Lung (tissue), 11 donors: ENCODE measurements at regions not wholly inside any gene's neighbourhood (a gene's known extent, or its start where the extent isn't known, plus 50 kb on each side); places are given as distances from the start of the nearest gene placed in this dataset.

Experiments used
- ATAC-seq: fragments of 200-7000 bp; cut with Tn5 transposase; one replicate; pipeline ENCODE4 v1.9.1; 2020; ENCODE audit warnings: moderate number of reproducible peaks; ENCODE audit not compliant: insufficient read depth, low FRiP score
- DNase-seq, 3 donors: peaks; one replicate each; pipeline ENCODE4 v3.0.0-alpha.2; 2013 to 2017
- H3K27ac ChIP-seq, 2 donors: one replicate each; pipeline ENCODE4 v1.5.1; 2013; ENCODE audit warnings: mild to moderate bottlenecking in 2 of 2, moderate library complexity in 2 of 2, control low read depth in 1 of 2, inconsistent platforms in 1 of 2, low read depth in 1 of 2, low read length in 1 of 2
- H3K27me3 ChIP-seq, 3 donors: one replicate each; pipeline ENCODE4 v1.5.1; 2013; ENCODE audit warnings: low read length in 2 of 3; ENCODE audit not compliant: control insufficient read depth in 3 of 3, insufficient read depth in 3 of 3
- H3K36me3 ChIP-seq, 4 donors: one replicate each; pipeline ENCODE4 v1.5.1; 2013; ENCODE audit warnings: low read length in 4 of 4, mild to moderate bottlenecking in 1 of 4, moderate library complexity in 1 of 4; ENCODE audit not compliant: control insufficient read depth in 4 of 4, insufficient read depth in 4 of 4
- H3K4me1 ChIP-seq, 5 donors: one replicate each; pipeline ENCODE4 v1.5.1; 2013; ENCODE audit warnings: low read length in 5 of 5, mild to moderate bottlenecking in 2 of 5, moderate library complexity in 1 of 5; ENCODE audit not compliant: control insufficient read depth in 5 of 5, insufficient read depth in 5 of 5
- H3K4me3 ChIP-seq: one replicate; pipeline ENCODE4 v1.5.1; 2013; ENCODE audit warnings: mild to moderate bottlenecking, control low read depth, moderate library complexity
- H3K9ac ChIP-seq, 2 donors: one replicate each; pipeline ENCODE4 v1.5.1; 2013; ENCODE audit warnings: low read length in 2 of 2, control low read depth in 1 of 2; ENCODE audit not compliant: insufficient read depth in 1 of 2
- H3K9me3 ChIP-seq, 4 donors: one replicate each; pipeline ENCODE4 v1.5.1; 2013; ENCODE audit warnings: low read length in 3 of 4, mild to moderate bottlenecking in 1 of 4, moderate library complexity in 1 of 4; ENCODE audit not compliant: control insufficient read depth in 4 of 4, insufficient read depth in 3 of 4
- CTCF ChIP-seq: IDR thresholded peaks from 2 replicates; pipeline ENCODE4 v1.5.1; 2012; ENCODE audit warnings: mild to moderate bottlenecking; ENCODE audit errors: control extremely low read depth, extremely low read depth
- WGBS, 2 donors: extraction: QIAGEN DNeasy Blood & Tissue Kit; methylation state at CpG; one replicate each; pipeline ENCODE4 v1.1.7; 2013; 5-methylcytosine and 5-hydroxymethylcytosine counted together
- donor health status: control.
- donor health status: control.
- donor health status: Bipolar disorder and iron deficiency.
- donor health status: healthy.
- donor health status: DM: yes; HTN: yes; CAD: no.

- H3K27me3 ChIP-seq = no peaks in the 10 kb centered on the region
- H3K4me1 ChIP-seq = peaks cover 0 to 7% (median 0%) of the 10 kb centered on the region in 5 donors
- H3K9ac ChIP-seq = no peak overlapping the region
- H3K27ac ChIP-seq = no peak overlapping the region
- H3K4me3 ChIP-seq = no peak overlapping the region
- WGBS, 2 donors = 87 to 90% methylated on average over 12 of the region's 12 CpGs
- ATAC-seq (no peak), DNase-seq (no peak)
- peaks cover 0 to 5% (median 0%) of the 10 kb centered on the region in 4 donors for H3K9me3 ChIP-seq
- no peak for TF ChIP-seq CTCF
- H3K36me3 ChIP-seq = no peaks in the 10 kb centered on the region
Measured at GRCh38 chr20:24809606-24810005, 139.5 kb upstream of the CST7 start.

DNA sequence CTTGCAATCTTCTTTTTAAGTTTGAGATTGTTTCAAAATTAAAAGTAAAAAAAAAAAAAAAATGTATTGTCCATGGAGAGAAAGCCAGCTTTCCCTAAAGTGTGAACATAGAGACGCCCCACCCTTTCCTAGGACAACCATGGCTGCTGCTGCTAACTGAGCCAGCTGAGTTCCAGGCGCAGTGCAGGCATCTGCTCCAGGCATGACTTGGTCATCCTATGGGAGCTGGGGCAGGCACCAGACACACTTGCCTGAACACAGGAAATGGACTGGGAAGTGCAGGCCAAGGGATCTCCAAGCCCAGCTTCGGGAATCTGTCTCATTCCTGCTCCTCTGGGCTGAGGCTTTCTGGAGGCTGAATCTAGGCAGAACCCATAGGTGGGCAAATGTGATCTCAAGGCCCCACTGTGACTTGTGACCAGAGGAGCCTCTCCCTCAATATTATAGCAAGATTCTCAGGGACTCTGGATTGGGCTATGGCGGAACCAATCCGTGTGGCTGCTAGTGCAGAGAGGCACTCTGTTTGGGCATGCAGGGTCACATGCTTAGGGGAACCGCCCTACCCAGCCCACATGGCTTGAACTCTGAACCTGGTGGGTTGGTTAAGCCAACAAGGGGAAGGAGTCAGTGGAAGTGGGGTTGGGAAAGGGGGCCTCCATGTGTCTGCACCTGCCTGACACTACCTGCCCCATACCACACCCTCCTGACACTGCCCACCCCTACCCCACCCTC, 138.2 kb upstream of the CST7 start:
- no peak overlapping the region for H3K4me3 ChIP-seq
- WGBS, 2 donors = 87 to 94% methylated on average over 6 of the region's 6 CpGs
- peaks cover 0 to 5% (median 0%) of the 10 kb centered on the region in 4 donors for H3K9me3 ChIP-seq
- no peak overlapping the region for H3K9ac ChIP-seq
- peaks cover 0 to 7% (median 0%) of the 10 kb centered on the region in 5 donors for H3K4me1 ChIP-seq
- no peaks in the 10 kb centered on the region for H3K36me3 ChIP-seq
- no peaks in the 10 kb centered on the region for H3K27me3 ChIP-seq
- no peak for TF ChIP-seq CTCF
- DNase-seq = no peak
- ATAC-seq = no peak
- no peak overlapping the region for H3K27ac ChIP-seq

DNA sequence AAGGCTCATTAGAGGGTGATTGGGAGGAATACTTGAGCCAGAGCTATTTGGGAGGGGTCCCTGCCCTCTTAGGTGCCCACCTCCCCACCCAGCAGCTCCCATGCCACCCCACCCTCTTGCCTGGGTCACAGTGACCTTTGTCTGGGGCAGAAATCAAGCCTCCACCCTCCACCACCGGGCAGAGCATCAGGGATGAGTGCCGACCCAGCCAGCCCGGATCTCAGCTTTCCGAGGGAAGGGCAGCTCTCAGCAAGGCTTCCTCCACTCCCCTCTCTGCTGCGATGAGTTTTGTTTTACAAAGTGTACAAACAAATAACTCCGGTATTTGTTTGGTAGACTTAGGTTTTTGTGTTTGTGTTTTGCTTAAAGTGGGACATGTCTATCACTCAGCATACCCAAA, 136.7 kb upstream of the CST7 start:
- peaks cover 0 to 5% (median 0%) of the 10 kb centered on the region in 4 donors for H3K9me3 ChIP-seq
- no peak overlapping the region for H3K9ac ChIP-seq
- H3K27me3 ChIP-seq = no peaks in the 10 kb centered on the region
- H3K27ac ChIP-seq = no peak overlapping the region
- no peak for TF ChIP-seq CTCF
- no peak overlapping the region for H3K4me3 ChIP-seq
- no peak for ATAC-seq
- WGBS, 2 donors = 54 to 76% methylated on average over 6 of the region's 6 CpGs
- H3K4me1 ChIP-seq = no peaks in the 10 kb centered on the region
- H3K36me3 ChIP-seq = no peaks in the 10 kb centered on the region
- no peak for DNase-seq

- DNase-seq = no peak
- WGBS, 2 donors = 89 to 94% methylated on average over 35 of the region's 35 CpGs
- no peak for TF ChIP-seq CTCF
- Histone ChIP-seq H3K9ac (no peak overlapping the region), H3K9me3 (peaks cover 0 to 5% (median 0%) of the 10 kb centered on the region in 4 donors), H3K4me3 (no peak overlapping the region), H3K4me1 (no peaks in the 10 kb centered on the region), H3K36me3 (no peaks in the 10 kb centered on the region), H3K27ac (no peak overlapping the region), H3K27me3 (no peaks in the 10 kb centered on the region)
- ATAC-seq = no peak
Measured at GRCh38 chr20:24813080-24813479, 136.0 kb upstream of the CST7 start.
